Endothelial cell of hepatic sinusoid (primary cell): ENCODE measurements at regions not wholly inside any gene's neighbourhood (a gene's known extent, or its start where the extent isn't known, plus 50 kb on each side); places are given as distances from the start of the nearest gene placed in this dataset.
"Not testable (repeated sequence)": the region's sequence is repeated elsewhere in the genome, so short reads cannot be mapped to it uniquely, and the experiment has no call there.

Experiments
- in situ Hi-C: cut with HindIII; loops from 2 replicates; pipeline ENCODE4 v1.10.0; 2017; ENCODE audit warnings: low sequenced_read_pairs

- in situ Hi-C loops: no loop called here
Measured at GRCh38 chr18:66931010-66931409, 327.1 kb upstream of the CDH19 start.

- in situ Hi-C loops: no loop called here
Measured at GRCh38 chr18:66916834-66917233, 312.9 kb upstream of the CDH19 start.

GRCh38 chr18:66900837-66901236 is 296.9 kb upstream of the CDH19 start:
- in situ Hi-C loops: no loop called here

GRCh38 chr18:66895631-66896030 is 291.7 kb upstream of the CDH19 start:
- in situ Hi-C loops: no loop called here

- in situ Hi-C loops: no loop called here
Measured at GRCh38 chr18:66894851-66895250, 291.0 kb upstream of the CDH19 start.

GRCh38 chr18:66892388-66892787 is 288.5 kb upstream of the CDH19 start:
- in situ Hi-C loops: not testable (repeated sequence)

GRCh38 chr18:66874812-66875474 is 271.1 kb upstream of the CDH19 start:
- in situ Hi-C loops: no loop called here

GRCh38 chr18:66874375-66874774 is 270.5 kb upstream of the CDH19 start:
- in situ Hi-C loops: no loop called here

GRCh38 chr18:66873899-66874298 is 270.0 kb upstream of the CDH19 start:
- in situ Hi-C loops: no loop called here

GRCh38 chr18:66872277-66872676 is 268.4 kb upstream of the CDH19 start:
- in situ Hi-C loops: no loop called here

- in situ Hi-C loops: no loop called here
Measured at GRCh38 chr18:66867653-66868052, 263.8 kb upstream of the CDH19 start.

GRCh38 chr18:66866427-66866940 is 262.6 kb upstream of the CDH19 start:
- in situ Hi-C loops: not testable (repeated sequence)

GRCh38 chr18:66838340-66838987 is 234.6 kb upstream of the CDH19 start:
- in situ Hi-C loops: no loop called here

- in situ Hi-C loops: no loop called here
Measured at GRCh38 chr18:66833646-66834045, 229.8 kb upstream of the CDH19 start.

GRCh38 chr18:66826211-66826610 is 222.3 kb upstream of the CDH19 start:
- in situ Hi-C loops: no loop called here

GRCh38 chr18:66825347-66825746 is 221.5 kb upstream of the CDH19 start:
- in situ Hi-C loops: no loop called here

GRCh38 chr18:66819235-66819634 is 215.3 kb upstream of the CDH19 start:
- in situ Hi-C loops: no loop called here

GRCh38 chr18:66813138-66813537 is 209.2 kb upstream of the CDH19 start:
- in situ Hi-C loops: no loop called here

GRCh38 chr18:66795051-66795450 is 191.2 kb upstream of the CDH19 start:
- in situ Hi-C loops: no loop called here

- in situ Hi-C loops: no loop called here
Measured at GRCh38 chr18:66792466-66792865, 188.6 kb upstream of the CDH19 start.

- in situ Hi-C loops: no loop called here
Measured at GRCh38 chr18:66780609-66781008, 176.7 kb upstream of the CDH19 start.

- in situ Hi-C loops: loop anchor here (5.0 kb wide), 1 partner anchor 56 kb away; no protein-coding TSS in a partner anchor
Measured at GRCh38 chr18:66778048-66778447, 174.2 kb upstream of the CDH19 start.
